Activated naive CD8-positive, alpha-beta T cell (primary cell): ENCODE measurements at regions not wholly inside any gene's neighbourhood (a gene's known extent, or its start where the extent isn't known, plus 50 kb on each side); places are given as distances from the start of the nearest gene placed in this dataset.
"Not testable (repeated sequence)": the region's sequence is repeated elsewhere in the genome, so short reads cannot be mapped to it uniquely, and the experiment has no call there.

Source experiments
- H3K27ac Mint-ChIP-seq: one replicate; pipeline ENCODE4 v1.8.0; 2021; ENCODE audit warnings: mixed read lengths
- H3K27me3 Mint-ChIP-seq: one replicate; pipeline ENCODE4 v1.8.0; 2021; ENCODE audit warnings: mixed read lengths
- H3K36me3 Mint-ChIP-seq: one replicate; pipeline ENCODE4 v1.8.0; 2021; ENCODE audit warnings: mixed read lengths
- H3K4me1 Mint-ChIP-seq: one replicate; pipeline ENCODE4 v1.8.0; 2021; ENCODE audit warnings: low read depth, mixed read lengths
- H3K4me3 Mint-ChIP-seq: one replicate; pipeline ENCODE4 v1.8.0; 2021; ENCODE audit warnings: mild to moderate bottlenecking, mixed read lengths
- H3K9me3 Mint-ChIP-seq: one replicate; pipeline ENCODE4 v1.8.0; 2021; ENCODE audit warnings: low read depth, mixed read lengths

DNA sequence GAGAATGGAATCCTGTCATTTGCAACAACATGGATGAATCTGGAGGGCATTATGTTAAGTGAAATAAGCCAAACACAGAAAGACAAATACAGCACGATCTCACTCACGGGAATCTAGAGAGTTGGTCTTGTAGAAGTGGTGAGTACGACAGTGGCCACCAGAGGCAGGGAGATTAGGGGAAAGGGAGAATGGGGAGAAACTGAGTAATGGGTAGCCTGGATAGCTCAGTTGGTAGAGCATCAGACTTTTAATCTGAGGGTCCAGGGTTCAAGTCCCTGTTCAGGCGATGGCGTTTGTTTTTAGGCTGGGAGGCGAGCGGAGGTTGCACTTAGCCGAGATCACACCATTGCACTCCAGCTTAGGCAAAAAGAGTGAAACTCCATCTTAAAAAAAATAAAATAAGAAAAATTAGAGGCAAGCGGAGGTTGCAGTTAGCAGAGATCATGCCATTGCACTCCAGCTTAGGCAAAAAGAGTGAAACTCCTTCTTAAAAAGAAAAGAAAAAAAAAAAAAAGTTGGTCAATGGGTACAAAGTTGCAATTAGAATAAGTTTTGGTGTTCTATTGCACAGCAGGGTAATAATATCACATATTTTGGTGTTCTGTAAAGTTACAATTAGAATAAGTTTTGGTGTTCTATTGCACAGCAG is 95.7 kb upstream of the UBASH3B start:
- no peaks in the 10 kb centered on the region for H3K9me3 Mint-ChIP-seq

DNA sequence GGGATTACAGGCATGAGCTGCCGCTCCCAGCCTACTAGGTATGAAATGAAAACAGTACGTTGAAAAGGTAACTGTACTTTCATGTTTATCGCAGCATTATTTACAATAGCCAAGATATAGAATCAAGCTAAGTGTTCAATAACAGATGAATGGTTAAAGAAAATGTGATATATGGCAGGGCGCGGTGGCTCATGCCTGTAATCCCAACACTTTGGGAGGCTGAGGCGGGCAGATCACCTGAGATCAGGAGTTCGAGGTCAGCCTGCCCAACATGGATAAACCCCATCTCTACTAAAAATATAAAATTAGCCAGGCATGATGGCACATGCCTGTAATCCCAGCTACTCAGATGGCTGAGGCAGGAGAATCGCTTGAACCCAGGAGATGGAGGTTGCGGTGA is 96.3 kb upstream of the UBASH3B start:
- H3K4me3 Mint-ChIP-seq = not testable (repeated sequence)

More for the DNA sequence above, 95.7 kb upstream of the UBASH3B start:
- no peaks in the 10 kb centered on the region for H3K36me3 Mint-ChIP-seq
- H3K27me3 Mint-ChIP-seq = peaks cover 18% of the 10 kb centered on the region
- H3K27ac Mint-ChIP-seq = no peak overlapping the region
- H3K4me3 Mint-ChIP-seq = no peak overlapping the region
- no peaks in the 10 kb centered on the region for H3K4me1 Mint-ChIP-seq

DNA sequence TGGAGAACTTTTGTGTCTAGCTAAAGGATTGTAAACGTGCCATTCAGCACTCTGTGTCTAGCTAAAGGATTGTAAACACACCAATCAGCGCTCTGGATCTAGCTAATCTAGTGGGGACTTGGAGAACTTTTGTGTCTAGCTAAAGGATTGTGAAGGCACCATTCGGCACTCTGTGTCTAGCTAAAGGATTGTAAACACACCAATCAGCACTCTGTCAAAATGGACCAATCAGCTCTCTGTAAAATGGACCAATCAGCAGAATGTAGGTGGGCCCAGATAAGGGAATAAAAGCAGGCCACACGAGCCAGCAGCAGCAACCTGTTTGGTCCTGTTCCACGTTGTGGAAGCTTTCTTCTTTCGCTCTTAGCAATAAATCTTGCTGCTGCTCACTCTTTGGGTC is 98.4 kb upstream of the UBASH3B start:
- H3K4me3 Mint-ChIP-seq, H3K4me1 Mint-ChIP-seq, H3K9me3 Mint-ChIP-seq, H3K36me3 Mint-ChIP-seq, H3K27ac Mint-ChIP-seq: not testable (repeated sequence)
- peaks cover 12% of the 10 kb centered on the region for H3K27me3 Mint-ChIP-seq

More for the DNA sequence above, 96.3 kb upstream of the UBASH3B start:
- H3K27me3 Mint-ChIP-seq = peaks cover 18% of the 10 kb centered on the region
- not testable (repeated sequence) for H3K27ac Mint-ChIP-seq, H3K9me3 Mint-ChIP-seq, H3K36me3 Mint-ChIP-seq, H3K4me1 Mint-ChIP-seq

DNA sequence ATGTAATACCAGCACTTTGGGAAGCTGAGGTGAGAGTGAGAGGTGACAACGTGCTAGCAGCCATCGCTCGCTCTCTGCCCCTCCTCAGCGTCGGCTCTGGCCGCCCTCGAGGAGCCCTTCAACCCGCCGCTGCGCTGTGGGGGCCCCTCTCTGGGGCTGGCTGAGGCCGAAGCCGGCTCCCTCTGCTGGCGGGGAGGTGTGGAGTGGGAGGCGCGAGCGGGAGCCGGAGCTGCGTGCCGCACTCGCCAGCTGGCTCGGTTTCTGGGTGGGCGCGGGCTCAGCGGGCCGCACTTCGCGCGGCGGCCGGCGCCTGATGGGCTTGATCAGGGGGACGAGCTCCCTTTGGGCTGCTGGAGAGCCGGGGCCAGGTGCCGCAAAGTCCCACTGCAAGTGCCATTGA is 98.9 kb upstream of the UBASH3B start:
- H3K27ac Mint-ChIP-seq = no peak overlapping the region
- H3K4me3 Mint-ChIP-seq = no peak overlapping the region
- H3K4me1 Mint-ChIP-seq = no peaks in the 10 kb centered on the region
- peaks cover 12% of the 10 kb centered on the region for H3K27me3 Mint-ChIP-seq
- no peaks in the 10 kb centered on the region for H3K9me3 Mint-ChIP-seq
- H3K36me3 Mint-ChIP-seq = no peaks in the 10 kb centered on the region

DNA sequence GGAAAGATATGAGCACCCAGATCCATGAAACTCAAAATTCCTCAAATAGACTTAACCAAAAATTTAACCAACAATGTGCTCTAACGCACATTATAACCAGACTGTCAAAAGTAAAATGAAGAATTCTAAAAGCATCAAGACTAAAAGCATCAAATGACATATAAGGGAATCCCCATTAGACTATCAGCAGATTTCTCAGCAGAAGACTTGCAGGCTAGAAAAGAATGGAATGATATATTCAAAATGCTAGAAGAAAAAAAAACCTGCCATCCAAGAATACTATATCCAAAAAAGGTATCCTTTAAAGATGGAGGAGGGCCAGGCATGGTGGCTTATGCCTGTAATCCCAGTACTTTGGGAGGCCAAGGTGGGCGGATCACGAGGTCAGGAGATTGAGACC is 117.5 kb upstream of the UBASH3B start:
- H3K9me3 Mint-ChIP-seq = peaks cover 20% of the 10 kb centered on the region
- no peak overlapping the region for H3K4me3 Mint-ChIP-seq

DNA sequence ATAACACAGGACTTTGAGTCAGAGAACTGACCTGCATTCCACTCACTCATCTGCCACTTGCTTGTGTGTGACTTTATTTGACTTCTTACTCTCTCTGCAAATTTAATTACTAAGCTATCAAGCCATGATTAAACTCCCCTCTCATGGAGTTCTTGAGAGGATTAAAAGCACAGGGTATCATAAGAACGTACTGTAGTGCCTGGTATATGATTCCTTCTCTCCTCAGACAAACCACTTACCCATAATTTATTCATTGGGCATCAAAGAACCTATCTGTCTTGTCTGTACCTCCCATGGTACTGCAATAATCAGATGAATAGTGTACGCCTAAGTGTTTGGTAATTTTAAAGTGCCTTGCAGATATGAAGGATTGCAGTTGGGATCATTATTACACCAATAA is 130.6 kb upstream of the UBASH3B start:
- Mint-ChIP-seq H3K27me3 (peaks cover 23% of the 10 kb centered on the region), H3K27ac (no peak overlapping the region), H3K4me3 (no peak overlapping the region), H3K4me1 (no peaks in the 10 kb centered on the region), H3K36me3 (no peaks in the 10 kb centered on the region), H3K9me3 (no peaks in the 10 kb centered on the region)

More for the DNA sequence above, 117.5 kb upstream of the UBASH3B start:
- H3K36me3 Mint-ChIP-seq = peaks cover 9% of the 10 kb centered on the region
- no peaks in the 10 kb centered on the region for H3K4me1 Mint-ChIP-seq
- no peak overlapping the region for H3K27ac Mint-ChIP-seq
- H3K27me3 Mint-ChIP-seq = peaks cover 2% of the 10 kb centered on the region

DNA sequence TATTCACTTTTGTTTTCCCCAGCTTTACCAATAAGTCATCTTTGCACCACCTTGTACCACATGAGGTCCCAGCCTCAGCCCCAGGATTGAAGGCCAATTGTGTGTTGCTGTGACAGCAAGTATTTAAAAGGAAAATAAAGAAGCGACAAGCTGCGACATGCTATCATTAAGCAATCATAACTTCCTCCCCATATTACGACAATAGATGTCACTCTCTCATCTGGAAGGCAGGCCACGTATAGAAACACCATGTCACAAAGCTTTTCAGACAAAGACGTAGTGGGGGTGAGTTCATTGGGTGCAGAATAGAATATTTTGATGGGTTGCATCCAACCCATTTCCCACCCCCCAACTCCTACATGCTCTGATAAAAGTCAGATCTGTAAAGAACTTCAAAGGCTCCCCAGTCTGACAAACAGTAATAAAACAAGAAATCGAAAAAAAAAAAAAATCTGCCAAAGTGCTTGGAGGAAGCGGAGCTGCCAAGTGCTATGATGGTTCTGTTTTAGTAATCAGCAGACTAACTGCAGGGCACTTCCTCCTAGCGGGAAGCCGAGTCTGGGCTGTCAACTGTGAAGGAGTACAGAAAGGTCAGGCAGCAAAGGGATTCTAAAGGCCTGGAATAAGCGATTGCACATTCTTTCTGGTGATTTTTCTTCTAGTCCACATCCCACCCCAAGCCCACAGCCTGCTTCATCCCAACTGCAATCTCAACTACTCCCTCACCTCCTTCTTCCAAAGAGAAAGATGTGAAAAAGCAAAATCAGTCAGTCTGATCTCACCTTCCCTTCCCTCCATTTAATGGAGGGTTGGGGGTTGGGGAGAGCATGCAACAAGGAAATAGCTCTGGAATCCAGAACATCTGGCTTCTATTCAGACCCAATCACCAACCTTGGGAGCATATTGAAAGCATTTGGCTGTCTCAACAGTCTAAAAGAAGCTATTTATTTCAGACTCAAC is 131.4 kb upstream of the UBASH3B start:
- H3K36me3 Mint-ChIP-seq = no peaks in the 10 kb centered on the region
- H3K4me1 Mint-ChIP-seq = no peaks in the 10 kb centered on the region
- H3K4me3 Mint-ChIP-seq = no peak overlapping the region
- peaks cover 20% of the 10 kb centered on the region for H3K27me3 Mint-ChIP-seq
- H3K9me3 Mint-ChIP-seq = no peaks in the 10 kb centered on the region
- H3K27ac Mint-ChIP-seq = no peak overlapping the region

DNA sequence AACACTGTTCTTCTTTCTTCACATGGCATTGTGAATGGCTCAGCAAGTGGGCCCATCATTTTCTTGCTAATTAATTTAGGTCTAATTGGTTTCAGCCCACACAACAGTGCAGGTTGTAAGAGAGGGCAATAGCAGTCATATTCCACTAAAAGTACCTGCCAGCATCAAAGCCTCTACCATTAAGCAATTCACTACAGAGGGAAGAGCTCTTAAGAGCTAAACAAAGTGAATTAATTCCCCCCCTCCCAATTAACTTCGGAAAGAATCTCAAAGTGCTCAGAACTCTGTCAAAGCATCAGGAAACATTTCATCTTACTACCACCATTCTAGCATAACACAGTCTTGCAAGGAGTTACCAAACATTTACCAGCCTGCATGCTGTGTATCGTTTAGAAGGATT is 133.9 kb upstream of the UBASH3B start:
- no peak overlapping the region for H3K27ac Mint-ChIP-seq
- H3K36me3 Mint-ChIP-seq = no peaks in the 10 kb centered on the region
- no peaks in the 10 kb centered on the region for H3K4me1 Mint-ChIP-seq
- H3K4me3 Mint-ChIP-seq = no peak overlapping the region
- H3K27me3 Mint-ChIP-seq = peaks cover 16% of the 10 kb centered on the region
- no peaks in the 10 kb centered on the region for H3K9me3 Mint-ChIP-seq

DNA sequence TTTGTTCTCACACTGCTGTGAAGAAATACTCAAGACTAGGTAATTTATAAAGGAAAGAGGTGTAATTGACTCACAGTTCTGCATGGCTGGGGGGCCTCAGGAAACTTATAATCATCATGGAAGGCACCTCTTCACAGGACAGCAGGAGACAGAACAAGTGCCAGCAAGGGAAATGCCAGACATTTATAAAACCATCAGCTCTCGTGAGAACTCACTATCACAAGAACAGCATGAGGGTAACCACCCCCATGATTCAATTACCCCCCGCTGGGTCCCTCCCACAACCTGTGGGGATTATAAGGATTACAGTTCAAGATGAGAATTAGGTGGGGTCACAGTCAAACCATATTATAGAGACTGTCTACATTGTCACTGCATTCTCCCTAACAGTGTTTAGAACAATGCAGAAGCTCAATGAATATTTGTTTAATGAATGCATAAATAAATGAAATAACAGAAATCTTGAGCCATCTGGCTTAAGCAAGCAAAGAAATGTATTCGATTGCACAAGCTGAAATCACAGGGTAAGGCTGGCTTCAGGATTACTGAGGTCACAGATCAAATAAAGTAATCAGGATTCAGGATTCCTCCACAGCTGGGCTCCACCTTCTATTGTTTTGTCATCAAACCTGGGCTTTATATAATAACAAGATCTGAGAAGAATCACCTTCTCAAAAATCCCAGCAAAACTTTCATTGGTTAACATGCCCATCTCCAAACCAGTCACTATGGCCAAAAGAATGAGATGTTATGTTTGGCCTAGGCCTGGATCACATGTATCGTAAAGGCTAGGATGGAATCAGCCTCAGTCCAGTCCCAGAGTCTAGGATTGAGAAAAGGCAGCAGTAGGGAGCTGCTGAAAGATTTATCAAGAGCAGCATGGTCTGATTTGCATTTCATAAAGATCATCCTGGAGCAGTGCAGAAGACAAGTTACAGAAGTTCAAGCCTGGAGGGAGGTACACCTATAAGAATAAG is 137.8 kb upstream of the UBASH3B start:
- Mint-ChIP-seq H3K4me3 (no peak overlapping the region), H3K27me3 (peaks cover 8% of the 10 kb centered on the region), H3K27ac (no peak overlapping the region), H3K36me3 (no peaks in the 10 kb centered on the region), H3K4me1 (no peaks in the 10 kb centered on the region), H3K9me3 (no peaks in the 10 kb centered on the region)

DNA sequence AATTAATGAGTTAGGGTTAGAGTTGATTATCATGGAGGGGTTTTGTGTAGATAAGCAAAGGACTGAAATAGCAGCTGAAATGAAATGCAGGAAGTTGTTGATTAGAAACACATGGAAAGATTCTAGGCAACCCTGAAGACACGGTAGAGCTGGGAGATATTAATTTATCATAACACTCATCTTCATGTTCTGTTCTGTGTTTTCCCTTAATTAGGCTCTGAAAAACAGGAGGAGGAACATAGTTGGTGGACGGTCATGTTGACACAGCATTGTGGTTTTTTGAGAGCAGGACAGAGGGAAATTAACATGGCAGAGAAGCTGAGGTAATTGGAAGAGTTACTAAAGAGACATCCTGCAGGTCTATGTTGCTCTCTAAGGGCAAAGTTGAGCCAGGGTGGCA is 138.8 kb upstream of the UBASH3B start:
- Mint-ChIP-seq H3K4me1 (no peaks in the 10 kb centered on the region), H3K27ac (no peak overlapping the region), H3K27me3 (peaks cover 8% of the 10 kb centered on the region), H3K36me3 (no peaks in the 10 kb centered on the region), H3K4me3 (no peak overlapping the region), H3K9me3 (no peaks in the 10 kb centered on the region)

DNA sequence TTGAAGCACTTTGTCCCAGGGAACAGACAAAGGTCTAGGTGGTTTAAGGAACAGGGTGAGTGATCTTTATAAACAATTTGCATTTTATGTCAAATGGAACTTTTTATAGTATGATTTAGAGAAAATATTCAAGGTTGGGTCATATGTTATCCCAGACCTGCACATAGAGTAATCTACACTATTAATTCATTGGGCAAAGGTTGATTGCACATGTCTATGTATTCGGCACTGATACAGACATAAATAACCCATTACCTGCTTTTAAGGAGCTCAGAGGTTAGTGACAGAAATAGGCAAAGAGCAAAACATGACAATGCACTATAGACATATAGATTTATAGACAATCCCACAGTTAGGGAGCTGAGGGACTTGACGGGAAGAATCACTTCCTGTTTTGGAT is 141.5 kb upstream of the UBASH3B start:
- Mint-ChIP-seq H3K4me1 (no peaks in the 10 kb centered on the region), H3K36me3 (no peaks in the 10 kb centered on the region), H3K27me3 (peaks cover 5% of the 10 kb centered on the region), H3K9me3 (no peaks in the 10 kb centered on the region), H3K27ac (no peak overlapping the region), H3K4me3 (no peak overlapping the region)

DNA sequence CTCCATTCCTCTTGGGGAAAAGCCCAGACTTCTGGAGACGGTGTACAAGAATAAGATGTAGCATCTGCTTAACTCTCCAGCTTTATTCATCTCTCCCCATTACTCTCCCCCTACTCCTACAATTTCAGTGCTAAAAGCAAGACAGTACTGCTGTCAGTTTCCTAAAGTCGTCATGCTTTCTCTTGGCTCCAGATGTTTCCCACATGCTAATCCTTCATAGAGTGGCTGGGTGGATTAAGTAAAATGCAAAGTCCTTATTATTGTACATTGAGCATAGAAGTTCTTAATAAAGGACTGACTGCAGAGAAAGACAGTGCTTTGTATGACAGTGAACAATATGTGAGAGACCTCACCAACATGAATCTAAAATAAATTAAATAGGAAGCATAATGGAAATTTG is 142.2 kb upstream of the UBASH3B start:
- no peaks in the 10 kb centered on the region for H3K4me1 Mint-ChIP-seq
- no peaks in the 10 kb centered on the region for H3K27me3 Mint-ChIP-seq
- H3K9me3 Mint-ChIP-seq = no peaks in the 10 kb centered on the region
- no peak overlapping the region for H3K4me3 Mint-ChIP-seq
- H3K36me3 Mint-ChIP-seq = no peaks in the 10 kb centered on the region
- H3K27ac Mint-ChIP-seq = no peak overlapping the region

DNA sequence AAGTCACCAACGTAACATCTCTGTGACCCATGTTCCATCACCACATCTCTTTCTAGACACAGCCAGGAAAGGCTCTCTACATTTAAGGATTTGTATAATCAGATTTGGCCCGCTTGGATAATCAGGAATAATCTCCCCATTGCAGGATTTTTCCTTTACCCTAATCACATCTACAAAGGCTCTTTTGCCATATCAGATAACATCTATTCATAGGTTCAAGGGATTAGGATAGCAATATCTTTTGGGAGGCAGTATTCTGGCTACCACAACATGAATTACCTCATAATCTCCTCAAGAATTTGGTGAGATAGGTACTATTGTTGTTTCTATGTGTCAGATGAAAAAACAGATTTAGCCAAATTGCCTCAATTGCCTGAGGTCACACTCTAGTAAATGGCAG is 142.8 kb upstream of the UBASH3B start:
- Mint-ChIP-seq H3K27ac (no peak overlapping the region), H3K9me3 (no peaks in the 10 kb centered on the region), H3K4me3 (no peak overlapping the region), H3K36me3 (no peaks in the 10 kb centered on the region), H3K27me3 (no peaks in the 10 kb centered on the region), H3K4me1 (no peaks in the 10 kb centered on the region)

DNA sequence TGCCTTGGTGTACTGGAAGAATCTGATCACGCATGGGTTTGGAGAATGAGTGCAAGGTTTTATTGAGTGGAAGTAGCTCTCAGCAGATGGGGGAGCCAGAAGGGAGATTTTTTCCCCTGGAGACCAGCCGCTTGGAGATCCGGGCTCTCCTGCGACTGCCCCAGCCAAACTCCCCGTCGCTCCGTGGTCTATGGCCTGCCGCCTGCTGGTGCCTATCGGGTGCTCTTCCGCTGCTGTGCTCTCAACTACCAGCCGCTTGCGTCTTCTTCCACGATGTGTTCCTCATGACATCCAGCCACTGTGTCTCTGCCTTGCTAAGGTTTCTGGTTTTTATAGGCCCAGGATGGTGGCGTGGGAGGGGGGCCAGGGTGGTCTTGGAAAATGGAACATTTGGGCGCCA is 145.6 kb upstream of the UBASH3B start:
- H3K4me3 Mint-ChIP-seq = no peak overlapping the region
- H3K36me3 Mint-ChIP-seq = no peaks in the 10 kb centered on the region
- H3K27ac Mint-ChIP-seq = no peak overlapping the region
- peaks cover 15% of the 10 kb centered on the region for H3K27me3 Mint-ChIP-seq
- H3K4me1 Mint-ChIP-seq = no peaks in the 10 kb centered on the region
- no peaks in the 10 kb centered on the region for H3K9me3 Mint-ChIP-seq

DNA sequence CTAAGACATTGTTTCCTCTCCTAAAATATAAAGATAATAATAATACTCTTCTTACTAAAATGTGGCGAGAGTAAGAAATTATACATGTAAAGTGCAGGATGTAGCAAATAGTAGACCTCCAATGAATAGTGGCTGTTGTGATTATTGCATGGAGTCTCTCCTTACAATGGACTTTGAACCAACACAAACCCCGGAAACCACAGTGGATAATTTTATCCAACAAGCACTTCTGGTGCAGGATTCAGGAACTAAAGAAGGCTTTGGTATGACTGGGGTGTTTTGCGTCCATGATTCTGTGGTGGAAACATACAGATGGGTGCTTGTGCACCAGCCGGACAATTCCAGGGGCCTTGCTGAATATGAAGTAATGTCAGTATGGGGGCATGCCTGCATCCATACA is 146.4 kb upstream of the UBASH3B start:
- no peaks in the 10 kb centered on the region for H3K4me1 Mint-ChIP-seq
- H3K36me3 Mint-ChIP-seq = no peaks in the 10 kb centered on the region
- no peak overlapping the region for H3K4me3 Mint-ChIP-seq
- H3K27ac Mint-ChIP-seq = no peak overlapping the region
- no peaks in the 10 kb centered on the region for H3K9me3 Mint-ChIP-seq
- peaks cover 20% of the 10 kb centered on the region for H3K27me3 Mint-ChIP-seq
